ENCODE measurements at regions not wholly inside any gene's neighbourhood (a gene's known extent, or its start where the extent isn't known, plus 50 kb on each side); places are given as distances from the start of the nearest gene placed in this dataset.
"Not testable (repeated sequence)": the region's sequence is repeated elsewhere in the genome, so short reads cannot be mapped to it uniquely, and the experiment has no call there.

- DNase-seq (ENCODE audit: low read depth, low spot score), result no peak
Measured at GRCh38 chr7:68733219-68734153, 864.8 kb upstream of the AUTS2 start.

GRCh38 chr7:68734431-68734830 lies 863.8 kb upstream of the AUTS2 start:
- no peak for DNase-seq (ENCODE audit: low read depth, low spot score)

- DNase-seq (ENCODE audit: low read depth, low spot score), result no peak
Measured at GRCh38 chr7:68739306-68739705, 859.0 kb upstream of the AUTS2 start.

GRCh38 chr7:68744036-68744435 lies 854.2 kb upstream of the AUTS2 start:
- DNase-seq (ENCODE audit: low read depth, low spot score), result no peak

DNA sequence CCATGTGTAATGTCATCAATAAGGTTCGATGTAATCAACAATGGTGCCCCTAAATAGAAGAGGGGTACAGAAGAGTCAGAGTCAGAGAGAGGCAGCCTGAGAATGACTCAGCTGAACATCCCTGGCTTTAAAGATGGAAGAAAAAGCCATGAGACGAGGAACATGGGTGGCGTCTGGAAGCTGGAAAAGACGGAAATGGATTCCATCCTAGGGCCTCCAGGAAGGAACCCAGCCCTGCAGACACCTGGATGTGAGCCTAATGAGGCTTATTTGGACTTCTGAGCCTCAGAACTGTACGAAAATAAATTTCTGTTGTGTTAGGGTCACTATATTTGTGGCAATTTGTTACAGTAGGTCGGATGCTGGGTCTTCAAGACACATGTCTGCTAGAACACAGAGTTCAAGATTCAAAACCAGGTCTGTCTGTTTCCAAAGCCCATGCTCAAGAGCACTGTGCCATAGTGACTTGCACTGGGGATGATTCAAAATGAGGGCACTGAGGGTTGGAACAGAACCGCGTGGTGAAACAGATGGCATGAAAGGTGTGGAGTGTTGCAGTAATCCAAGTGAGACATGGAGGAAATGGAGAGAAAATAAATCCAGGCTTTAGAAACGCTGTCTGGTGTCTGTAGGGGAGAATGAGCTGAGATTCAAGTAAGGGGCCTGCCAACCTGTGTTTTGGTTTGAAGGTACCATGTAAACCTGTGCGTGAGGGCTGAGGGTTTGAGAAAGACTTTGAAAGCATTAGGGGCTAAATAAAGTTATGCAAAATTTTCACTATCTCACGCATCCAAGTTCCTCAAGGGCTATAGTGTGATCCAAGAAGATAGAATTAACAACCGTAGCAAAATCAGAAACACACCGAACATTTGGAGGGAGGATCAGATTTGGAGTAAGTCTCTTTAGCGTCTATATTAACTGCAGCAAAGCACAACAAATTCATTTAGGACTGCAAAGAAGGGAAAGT lies 849.1 kb upstream of the AUTS2 start:
- DNase-seq (ENCODE audit: low read depth, low spot score), result no peak

DNA sequence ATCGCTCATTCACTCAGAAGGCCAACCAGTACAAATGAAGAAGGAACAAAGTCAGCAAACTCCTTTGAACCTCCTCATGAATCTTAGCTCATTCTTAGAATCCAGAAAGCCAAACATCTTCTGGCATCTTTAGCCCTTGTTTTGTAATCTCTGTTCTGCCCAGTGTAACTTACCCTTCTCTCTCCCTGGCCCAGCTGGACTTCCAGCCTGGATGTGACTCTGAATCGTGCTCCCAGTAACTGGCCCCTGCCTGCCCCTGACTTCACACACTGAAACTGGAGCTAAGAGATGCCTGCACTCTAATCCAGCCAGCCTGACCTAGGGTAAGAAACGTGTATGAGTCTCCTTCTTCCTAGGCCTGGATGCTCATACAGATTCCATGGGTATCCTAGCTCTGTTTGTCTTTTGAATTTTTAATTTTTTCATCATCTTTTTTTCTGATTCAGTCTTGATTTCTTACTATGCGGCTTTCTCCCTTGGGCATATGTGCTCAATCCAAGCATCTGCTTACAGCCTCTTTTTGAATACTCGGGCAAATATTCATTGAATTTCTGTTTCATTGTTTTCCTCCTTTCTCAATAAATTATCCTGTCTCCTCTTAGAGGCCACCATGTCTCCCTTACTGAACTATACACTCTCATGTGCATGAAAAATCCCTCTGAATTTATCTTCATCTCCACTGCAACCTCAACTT lies 845.6 kb upstream of the AUTS2 start:
- no peak for DNase-seq (ENCODE audit: low read depth, low spot score)

DNA sequence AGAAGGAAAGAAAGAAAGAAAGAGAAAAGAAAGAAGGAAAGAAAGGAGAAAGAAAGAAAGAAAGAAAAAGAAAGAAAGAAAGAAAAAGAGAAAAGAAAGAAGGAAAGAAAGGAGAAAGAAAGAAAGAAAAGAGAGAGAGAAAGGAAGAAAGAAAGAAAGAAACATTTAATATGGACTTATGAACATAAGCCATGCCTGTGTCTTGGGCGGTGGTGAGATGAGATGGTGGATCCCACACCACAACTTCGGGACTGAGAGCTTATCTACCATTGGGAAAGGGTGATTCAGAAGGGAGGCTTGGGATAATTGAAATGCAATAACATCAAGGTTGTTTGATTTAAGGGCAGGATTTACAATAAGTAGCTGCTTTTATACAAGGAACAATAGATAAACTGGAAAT lies 843.9 kb upstream of the AUTS2 start:
- DNase-seq (ENCODE audit: low read depth, low spot score), result no peak

- no peak for DNase-seq (ENCODE audit: low read depth, low spot score)
Measured at GRCh38 chr7:68756986-68757495, 841.2 kb upstream of the AUTS2 start.

DNA sequence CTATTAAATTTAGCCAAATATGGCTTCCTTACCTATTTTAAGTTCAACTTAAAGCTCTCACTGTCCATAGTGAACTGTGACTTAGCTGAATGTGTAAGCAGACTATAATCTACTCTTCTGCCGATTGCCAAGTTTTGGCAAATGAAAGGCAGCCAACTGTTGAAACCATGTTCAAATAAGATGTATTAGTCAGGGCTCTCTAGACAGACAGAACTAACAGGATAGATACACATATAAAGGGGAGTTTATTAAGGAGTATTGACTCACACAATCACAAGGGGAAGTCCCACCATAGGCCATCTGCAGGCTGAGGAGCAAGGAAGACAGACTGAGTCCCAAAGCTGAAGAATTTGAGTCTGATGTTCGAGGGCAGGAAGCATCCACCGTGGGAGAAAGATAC lies 837.7 kb upstream of the AUTS2 start:
- no peak for DNase-seq (ENCODE audit: low read depth, low spot score)

- no peak for DNase-seq (ENCODE audit: low read depth, low spot score)
Measured at GRCh38 chr7:68767462-68767861, 830.8 kb upstream of the AUTS2 start.

- no peak for DNase-seq (ENCODE audit: low read depth, low spot score)
Measured at GRCh38 chr7:68770649-68771048, 827.6 kb upstream of the AUTS2 start.

DNA sequence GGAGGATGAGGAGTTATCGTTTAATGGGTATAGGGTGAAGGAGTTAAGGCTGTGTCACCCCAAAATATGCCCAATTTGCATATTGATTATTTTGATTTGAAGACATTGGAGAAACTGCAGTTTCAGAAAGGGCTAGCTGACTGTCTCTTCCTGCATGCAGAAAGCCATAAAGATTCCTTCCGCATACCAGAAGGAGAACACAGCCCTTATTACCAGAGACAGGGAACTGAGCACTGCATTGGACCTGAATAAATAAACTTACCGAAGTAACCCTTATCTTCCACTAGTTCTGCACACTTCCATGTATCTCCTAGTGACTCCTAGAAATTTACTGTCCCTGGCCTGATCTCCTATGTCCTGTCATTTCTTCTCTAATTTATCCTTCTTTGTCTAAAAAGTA lies 821.9 kb upstream of the AUTS2 start:
- no peak for DNase-seq (ENCODE audit: low read depth, low spot score)

GRCh38 chr7:68783684-68784083 lies 814.6 kb upstream of the AUTS2 start:
- DNase-seq (ENCODE audit: low read depth, low spot score), result no peak

DNA sequence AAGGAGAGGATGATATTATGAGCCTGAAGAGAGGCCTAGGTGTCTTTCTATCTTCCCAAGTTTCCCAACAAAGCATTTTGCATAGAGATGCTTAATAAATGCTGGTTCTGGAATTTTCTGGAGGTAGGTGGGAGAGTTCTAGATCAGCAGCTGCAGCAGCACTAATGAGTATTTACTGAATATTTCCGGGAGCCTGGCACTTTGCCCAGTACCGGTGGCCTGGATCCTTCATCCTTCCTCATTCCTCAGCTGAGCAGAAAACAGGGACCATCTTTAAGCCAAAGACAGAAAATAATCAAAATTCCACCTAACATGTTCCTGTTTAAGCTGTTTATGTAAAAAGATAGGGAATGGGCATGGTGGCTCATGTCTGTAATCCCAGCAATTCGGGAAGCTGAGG lies 813.2 kb upstream of the AUTS2 start:
- no peak for DNase-seq (ENCODE audit: low read depth, low spot score)

DNA sequence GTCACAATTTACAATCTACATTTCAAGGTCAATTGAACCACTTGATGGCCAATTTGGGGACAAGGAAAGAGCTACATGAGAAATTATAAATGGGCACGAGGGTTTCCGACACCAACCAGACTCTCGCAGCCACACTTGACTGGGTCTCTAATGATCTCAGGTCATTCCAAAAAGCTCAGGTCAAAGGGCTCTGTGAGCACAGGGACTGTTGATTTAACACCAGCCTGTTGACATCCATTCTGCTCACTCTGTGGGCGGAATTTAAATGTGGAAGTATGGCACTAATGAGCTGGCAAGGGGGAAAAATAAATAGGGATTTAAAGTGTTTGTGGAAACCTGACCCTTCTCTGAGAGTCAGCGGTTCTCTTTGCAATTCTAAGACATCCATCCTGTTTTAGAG lies 810.7 kb upstream of the AUTS2 start:
- DNase-seq (ENCODE audit: low read depth, low spot score), result no peak

GRCh38 chr7:68788529-68788928 lies 809.7 kb upstream of the AUTS2 start:
- not testable (repeated sequence) for DNase-seq (ENCODE audit: low read depth, low spot score)

DNA sequence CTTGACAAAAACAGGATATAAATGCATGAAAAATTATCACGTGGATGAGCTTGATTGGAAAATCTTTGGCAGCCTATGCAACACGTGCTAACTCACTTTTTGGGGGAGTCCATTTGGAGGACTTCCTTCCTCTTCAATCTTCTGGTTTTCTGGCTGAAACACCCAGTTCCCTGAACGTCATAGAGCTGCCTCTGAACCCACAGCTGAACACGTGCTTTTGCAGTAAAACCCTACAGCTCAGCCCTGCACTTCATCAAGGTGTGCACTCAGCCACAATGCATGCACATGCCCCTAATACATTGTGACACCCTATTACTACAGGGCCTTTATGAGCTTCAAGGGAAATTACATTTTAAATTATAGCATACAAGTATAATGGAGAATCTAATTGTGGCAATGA lies 808.7 kb upstream of the AUTS2 start:
- no peak for DNase-seq (ENCODE audit: low read depth, low spot score)

DNA sequence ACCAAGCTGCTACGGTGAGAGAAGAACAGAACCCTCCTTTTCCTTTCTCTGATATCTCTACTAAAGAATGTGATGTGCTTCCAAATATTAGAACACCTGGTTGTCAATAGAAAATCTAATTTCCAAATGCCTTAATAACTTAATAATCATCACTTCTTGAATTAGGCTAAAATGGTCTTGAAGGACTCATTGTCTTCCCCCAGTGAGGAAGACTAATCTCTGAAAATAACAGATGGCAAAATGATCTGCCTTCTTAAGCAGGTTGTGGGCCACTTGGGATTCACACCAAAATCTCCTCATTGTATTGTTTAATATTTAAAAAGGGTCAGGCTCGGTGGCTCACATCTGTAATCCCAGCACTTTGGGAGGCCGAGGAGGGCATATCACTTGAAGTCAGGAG lies 805.9 kb upstream of the AUTS2 start:
- no peak for DNase-seq (ENCODE audit: low read depth, low spot score)

GRCh38 chr7:68793513-68793912 lies 804.8 kb upstream of the AUTS2 start:
- DNase-seq (ENCODE audit: low read depth, low spot score), result no peak

GRCh38 chr7:68800316-68800715 lies 798.0 kb upstream of the AUTS2 start:
- no peak for DNase-seq (ENCODE audit: low read depth, low spot score)

DNA sequence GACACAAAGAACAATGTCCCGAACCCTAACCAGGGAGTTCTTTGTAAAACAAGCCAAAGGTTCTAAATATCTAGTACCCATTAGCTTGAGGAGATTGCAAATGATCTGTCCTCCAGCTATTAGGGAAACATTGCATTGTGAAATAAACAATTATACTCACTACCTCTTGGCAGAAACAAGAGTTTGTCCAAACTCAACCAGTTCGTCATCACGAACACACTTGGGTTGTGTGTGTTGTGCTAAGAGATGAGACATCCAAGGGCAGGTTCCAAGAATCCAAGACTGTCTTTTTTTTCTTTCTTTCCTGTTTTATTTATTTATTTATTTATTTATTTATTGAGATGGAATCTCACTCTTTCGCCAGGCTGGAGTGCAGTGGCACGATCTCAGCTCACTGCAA lies 793.1 kb upstream of the AUTS2 start:
- no peak for DNase-seq (ENCODE audit: low read depth, low spot score)

DNA sequence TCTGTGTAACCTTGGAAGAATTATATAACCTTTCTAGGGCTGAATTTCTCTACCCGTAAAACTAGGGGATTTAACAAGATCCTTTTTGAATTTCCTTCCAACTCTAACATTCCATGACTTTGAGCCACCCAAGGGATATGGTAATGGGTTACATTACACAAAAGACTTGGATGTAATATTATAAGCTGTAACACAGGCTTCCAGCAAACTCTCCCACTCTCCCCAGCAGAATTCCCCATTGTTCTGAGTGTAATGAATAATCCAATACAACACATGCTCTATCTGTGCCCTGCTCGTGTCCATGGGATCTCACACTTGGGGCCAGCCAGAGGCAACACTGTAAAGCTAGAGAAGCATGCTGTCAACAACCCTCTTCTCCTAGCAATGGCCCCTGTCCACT lies 790.6 kb upstream of the AUTS2 start:
- DNase-seq (ENCODE audit: low read depth, low spot score), result no peak

Data from activated naive CD8-positive, alpha-beta T cell treated with anti-CD3 and anti-CD28 coated beads, Interleukin-2, amount 50 U/mL, for 16 hours (primary cell).